NCI-H774 (cell line): ENCODE measurements at regions not wholly inside any gene's neighbourhood (a gene's known extent, or its start where the extent isn't known, plus 50 kb on each side); places are given as distances from the start of the nearest gene placed in this dataset.
"Not testable (repeated sequence)": the region's sequence is repeated elsewhere in the genome, so short reads cannot be mapped to it uniquely, and the experiment has no call there.

Experiments
- DNase-seq: peaks from one replicate; lab custom pipeline; 2025; lab: John Stamatoyannopoulos, UW

- no peak for DNase-seq
Measured at GRCh38 chr15:39250001-39250400, 330.9 kb upstream of the THBS1 start.

- no peak for DNase-seq
Measured at GRCh38 chr15:39250460-39251186, 330.3 kb upstream of the THBS1 start.

GRCh38 chr15:39251413-39252133, 329.3 kb upstream of the THBS1 start:
- no peak for DNase-seq

GRCh38 chr15:39252134-39252470, 328.8 kb upstream of the THBS1 start:
- no peak for DNase-seq

- DNase-seq, result no peak
Measured at GRCh38 chr15:39253552-39253951, 327.3 kb upstream of the THBS1 start.

- no peak for DNase-seq
Measured at GRCh38 chr15:39254181-39254580, 326.7 kb upstream of the THBS1 start.

- DNase-seq, result no peak
Measured at GRCh38 chr15:39255760-39256159, 325.1 kb upstream of the THBS1 start.

- no peak for DNase-seq
Measured at GRCh38 chr15:39260391-39260790, 320.5 kb upstream of the THBS1 start.

GRCh38 chr15:39260791-39261190, 320.1 kb upstream of the THBS1 start:
- no peak for DNase-seq

- not testable (repeated sequence) for DNase-seq
Measured at GRCh38 chr15:39261397-39262183, 319.3 kb upstream of the THBS1 start.

- DNase-seq, result not testable (repeated sequence)
Measured at GRCh38 chr15:39262995-39263772, 317.7 kb upstream of the THBS1 start.

GRCh38 chr15:39265261-39265660, 315.6 kb upstream of the THBS1 start:
- no peak for DNase-seq

GRCh38 chr15:39266890-39267289, 314.0 kb upstream of the THBS1 start:
- DNase-seq, result no peak

GRCh38 chr15:39267685-39268084, 313.2 kb upstream of the THBS1 start:
- no peak for DNase-seq

- no peak for DNase-seq
Measured at GRCh38 chr15:39269352-39269751, 311.5 kb upstream of the THBS1 start.

- peak; percentile 16 for DNase-seq
Measured at GRCh38 chr15:39269821-39270220, 311.1 kb upstream of the THBS1 start.

GRCh38 chr15:39270221-39270855, 310.5 kb upstream of the THBS1 start:
- DNase-seq, result no peak

- no peak for DNase-seq
Measured at GRCh38 chr15:39270934-39271333, 309.9 kb upstream of the THBS1 start.

GRCh38 chr15:39272901-39273300, 308.0 kb upstream of the THBS1 start:
- no peak for DNase-seq

GRCh38 chr15:39273717-39274411, 307.0 kb upstream of the THBS1 start:
- DNase-seq, result peak; percentile 85

GRCh38 chr15:39275066-39275465, 305.8 kb upstream of the THBS1 start:
- DNase-seq, result no peak
